ENCODE measurements at regions not wholly inside any gene's neighbourhood (a gene's known extent, or its start where the extent isn't known, plus 50 kb on each side); places are given as distances from the start of the nearest gene placed in this dataset.

- CTCF ChIA-PET (ENCODE audit: low intra/inter-chr PET ratio, low total read pairs) = no interaction called here
- ATAC-seq (no peak), DNase-seq (ENCODE audit: low spot score) (no peak), FAIRE-seq (peak; percentile 32)
- Histone ChIP-seq H3K4me2 (ENCODE audit: low read depth, low read length) (0 out of 2 replicates have a peak overlapping the region, but pooled peaks have one; percentile 3), H2AFZ (ENCODE audit: low read length) (no peak overlapping the region), H3K4me3 (replicated peaks in 1 of 3; ENCODE audit: insufficient read depth in 1 of 3, low read depth in 2 of 3, low read length in 3 of 3) (no peak overlapping the region), H3K9ac (ENCODE audit: insufficient read depth, low read depth, low read length) (no peak overlapping the region; the same call in 1 of the 2 replicates), H3K27ac (ENCODE audit: extremely low read length, insufficient read depth, low read length) (no peak overlapping the region), H3K27me3 (ENCODE audit: control insufficient read depth in 1 of 2, insufficient read depth in 2 of 2, low read length in 2 of 2) (no peaks in the 10 kb centered on the region; a peak in 1 of 5 replicates), H4K20me1 (ENCODE audit: insufficient read depth, low read length) (no peaks in the 10 kb centered on the region), H3K79me2 (ENCODE audit: insufficient read depth, low read length) (peaks cover 3% of the 10 kb centered on the region), H3K4me1 (ENCODE audit: insufficient read depth, low read length) (peaks cover 100% of the 10 kb centered on the region), H3K36me3 (replicated peaks in 1 of 2; ENCODE audit: control insufficient read depth in 1 of 2, insufficient read depth in 2 of 2, low read length in 2 of 2) (no peaks in the 10 kb centered on the region), H3K9me3 (ENCODE audit: low read length) (no peaks in the 10 kb centered on the region)
- intact Hi-C loops (cut with micrococcal nuclease; ENCODE audit: unreplicated experiment) = loop anchor here (5.0 to 10.0 kb wide), 2 partner anchors 65 to 107 kb away; no protein-coding TSS in a partner anchor
- no peak for TF ChIP-seq ZNF772 (CRISPR knock-in tag; IDR thresholded peaks at IDR 0.05)
- TF ChIP-seq SP5 (CRISPR knock-in tag; IDR thresholded peaks at IDR 0.05; ENCODE audit: borderline replicate concordance, low read depth) = peak; percentile 84
- TF ChIP-seq CREB1 (IDR thresholded peaks at IDR 0.05) = no peak
- no peak for TF ChIP-seq CREB1 (CRISPR knock-in tag; IDR thresholded peaks at IDR 0.05)
- TF ChIP-seq ZFX (CRISPR knock-in tag; IDR thresholded peaks at IDR 0.05; ENCODE audit: low read depth) = peak; percentile 38; the same call in 1 of the 2 replicates
- TF ChIP-seq ZNF720 (CRISPR knock-in tag; IDR thresholded peaks at IDR 0.05) = no peak
- TF ChIP-seq HDAC2 (CRISPR knock-in tag; IDR thresholded peaks at IDR 0.05) = 0 out of 2 replicates have a peak, but pooled peaks have one; percentile 40
- TF ChIP-seq NAIF1 (CRISPR knock-in tag; IDR thresholded peaks at IDR 0.05; ENCODE audit: borderline replicate concordance) = 0 out of 2 replicates have a peak, but pooled peaks have one; percentile 24
- TF ChIP-seq RARA (CRISPR knock-in tag; IDR thresholded peaks at IDR 0.05) = peak; percentile 24; the same call in 1 of the 2 replicates
- peak; percentile 41; the same call in 1 of the 2 replicates for TF ChIP-seq HNF4G (IDR thresholded peaks at IDR 0.05; ENCODE audit: borderline replicate concordance, low read depth, low read length)
- TF ChIP-seq HNF4G (CRISPR knock-in tag; IDR thresholded peaks at IDR 0.05; ENCODE audit: borderline replicate concordance, low read depth) = no peak
- TF ChIP-seq, protein P1, sequence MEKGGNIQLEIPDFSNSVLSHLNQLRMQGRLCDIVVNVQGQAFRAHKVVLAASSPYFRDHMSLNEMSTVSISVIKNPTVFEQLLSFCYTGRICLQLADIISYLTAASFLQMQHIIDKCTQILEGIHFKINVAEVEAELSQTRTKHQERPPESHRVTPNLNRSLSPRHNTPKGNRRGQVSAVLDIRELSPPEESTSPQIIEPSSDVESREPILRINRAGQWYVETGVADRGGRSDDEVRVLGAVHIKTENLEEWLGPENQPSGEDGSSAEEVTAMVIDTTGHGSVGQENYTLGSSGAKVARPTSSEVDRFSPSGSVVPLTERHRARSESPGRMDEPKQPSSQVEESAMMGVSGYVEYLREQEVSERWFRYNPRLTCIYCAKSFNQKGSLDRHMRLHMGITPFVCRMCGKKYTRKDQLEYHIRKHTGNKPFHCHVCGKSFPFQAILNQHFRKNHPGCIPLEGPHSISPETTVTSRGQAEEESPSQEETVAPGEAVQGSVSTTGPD (CRISPR knock-in tag; IDR thresholded peaks at IDR 0.05) = no peak
- in situ Hi-C loops (cut with HindIII; ENCODE audit: extremely low pct_ligation_motif_present, low pct_unique_long_range_greater_than_20kb) = loop anchor here (5.0 to 10.0 kb wide), 4 partner anchors 78 to 385 kb away; partner anchors contain the start of gene IRF2BP2
- BruUV-seq (replicated peaks) = no TSS peak
- 92% methylated on average over 9 of the region's 9 CpGs for WGBS (ENCODE audit: low lambda C conversion rate)
- POLR2A ChIA-PET = interaction anchor here (1.3 to 1.4 kb wide), 2 partner anchors 78 to 95 kb away, joined by 3 to 4 read pairs; no protein-coding TSS in a partner anchor
Observed at GRCh38 chr1:234879147-234880080, 249.2 kb downstream of the TOMM20 start.
